ENCODE measurements at regions not wholly inside any gene's neighbourhood (a gene's known extent, or its start where the extent isn't known, plus 50 kb on each side); places are given as distances from the start of the nearest gene placed in this dataset.
"Not testable (repeated sequence)": the region's sequence is repeated elsewhere in the genome, so short reads cannot be mapped to it uniquely, and the experiment has no call there.

GRCh38 chr2:111623380-111623779, 260.6 kb downstream of the ANAPC1 start:
- H3K27ac ChIP-seq (replicated peaks): no peak overlapping the region
- no peaks in the 10 kb centered on the region for H3K27me3 ChIP-seq (ENCODE audit: insufficient read depth, poor library complexity, severe bottlenecking)

GRCh38 chr2:111624411-111625156, 259.4 kb downstream of the ANAPC1 start:
- peak; percentile 47 for TF ChIP-seq REST (IDR thresholded peaks at IDR 0.05; ENCODE audit: insufficient replicate concordance, low read depth)
- TF ChIP-seq CTCF (IDR thresholded peaks at IDR 0.05; ENCODE audit: insufficient read depth, low read length): no peak
- TF ChIP-seq POLR2AphosphoS5 (IDR thresholded peaks at IDR 0.05; ENCODE audit: low read depth): peak; percentile 76
- no peak for TF ChIP-seq SPI1 (IDR thresholded peaks at IDR 0.05; ENCODE audit: borderline replicate concordance, low read depth)
- peak; percentile 40; the same call in 1 of the 2 replicates for TF ChIP-seq GABPA (IDR thresholded peaks at IDR 0.05; ENCODE audit: low read depth)
- no peak overlapping the region for H3K4me3 ChIP-seq (replicated peaks; ENCODE audit: insufficient read depth, low read length)
- peak; percentile 49 to 70 for DNase-seq (ENCODE audit: low read depth in 1 of 2, low spot score in 1 of 2)
- no peaks in the 10 kb centered on the region for H3K27me3 ChIP-seq (ENCODE audit: insufficient read depth, poor library complexity, severe bottlenecking)
- H3K27ac ChIP-seq (replicated peaks): peak overlapping the region; percentile 49

More at GRCh38 chr2:111623380-111623779, 260.6 kb downstream of the ANAPC1 start:
- no peak overlapping the region for H3K4me3 ChIP-seq (replicated peaks; ENCODE audit: insufficient read depth, low read length)
- DNase-seq (ENCODE audit: low read depth in 1 of 2, low spot score in 1 of 2): no peak
- TF ChIP-seq REST (IDR thresholded peaks at IDR 0.05; ENCODE audit: insufficient replicate concordance, low read depth): no peak
- TF ChIP-seq CTCF (IDR thresholded peaks at IDR 0.05; ENCODE audit: insufficient read depth, low read length): no peak
- TF ChIP-seq GABPA (IDR thresholded peaks at IDR 0.05; ENCODE audit: low read depth): no peak
- no peak for TF ChIP-seq POLR2AphosphoS5 (IDR thresholded peaks at IDR 0.05; ENCODE audit: low read depth)

- DNase-seq (ENCODE audit: low read depth in 1 of 2, low spot score in 1 of 2): peak in 1 of 2 experiments; percentile 25
- peak overlapping the region; percentile 49 for H3K27ac ChIP-seq (replicated peaks)
- not testable (repeated sequence) for H3K4me3 ChIP-seq (replicated peaks; ENCODE audit: insufficient read depth, low read length); H3K27me3 ChIP-seq (ENCODE audit: insufficient read depth, poor library complexity, severe bottlenecking)
Measured at GRCh38 chr2:111625157-111625537, 258.8 kb downstream of the ANAPC1 start.

GRCh38 chr2:111626037-111626864, 257.7 kb downstream of the ANAPC1 start:
- DNase-seq (ENCODE audit: low read depth in 1 of 2, low spot score in 1 of 2): no peak
- H3K27ac ChIP-seq (replicated peaks): no peak overlapping the region; the same call in 1 of the 2 replicates
- H3K4me3 ChIP-seq (replicated peaks; ENCODE audit: insufficient read depth, low read length): no peak overlapping the region
- TF ChIP-seq SPI1 (IDR thresholded peaks at IDR 0.05; ENCODE audit: borderline replicate concordance, low read depth) (no peak), POLR2AphosphoS5 (IDR thresholded peaks at IDR 0.05; ENCODE audit: low read depth) (no peak), GABPA (IDR thresholded peaks at IDR 0.05; ENCODE audit: low read depth) (no peak), CTCF (IDR thresholded peaks at IDR 0.05; ENCODE audit: insufficient read depth, low read length) (no peak), REST (IDR thresholded peaks at IDR 0.05; ENCODE audit: insufficient replicate concordance, low read depth) (no peak)
- H3K27me3 ChIP-seq (ENCODE audit: insufficient read depth, poor library complexity, severe bottlenecking): no peaks in the 10 kb centered on the region
